HCT116 (cell line): ENCODE measurements at regions not wholly inside any gene's neighbourhood (a gene's known extent, or its start where the extent isn't known, plus 50 kb on each side); places are given as distances from the start of the nearest gene placed in this dataset.

ENCODE experiments used
- ATAC-seq: fragments of 200-7000 bp; cut with Tn5 transposase; 2 replicates; pipeline ENCODE4 v1.9.1; 2020; ENCODE audit warnings: mild to moderate bottlenecking, moderate library complexity
- BruUV-seq: library from RNA; stranded (reverse); fragments of 400-500 nt; replicated peaks from 2 replicates; lab custom pipeline; 2021; lab: Mats Ljungman, UMichigan
- CTCF ChIA-PET: fragments of 300-600 bp; sonication (Branson Sonifier 250); formaldehyde crosslinking; loops from one replicate; lab custom pipeline; 2021; ENCODE audit warnings: antibody characterized with exemption; lab: Charles Lee
- POLR2A ChIA-PET: fragments of 300-600, 350-600 bp; sonication (Branson Sonifier 250); formaldehyde crosslinking; loops from one replicate; lab custom pipeline; 2021; ENCODE audit warnings: antibody characterized with exemption; lab: Charles Lee
- RAD21 ChIA-PET, 2 experiments: fragments of 300-600 bp; sonication (Branson Sonifier 250); formaldehyde crosslinking; loops; one replicate each; lab custom pipeline; 2023; ENCODE audit warnings: low total read pairs in 2 of 2; ENCODE audit not compliant: uncharacterized antibody in 2 of 2, unreplicated experiment in 2 of 2, low non-redundant PET in 1 of 2; lab: Charles Lee
- DNase-seq: peaks from one replicate; pipeline ENCODE4 v3.0.0-alpha.2; 2010; ENCODE audit warnings: low read depth, low spot score
- H2AFZ ChIP-seq: fragments of 200-600 bp; shearing (Covaris generic), sonication (generic); 2 replicates; pipeline ENCODE4 v1.6.1; 2017; ENCODE audit warnings: low read depth, mixed run types, mixed read lengths, antibody characterized with exemption, low read length; ENCODE audit not compliant: poor library complexity, severe bottlenecking
- H3K27ac ChIP-seq: 2 replicates; pipeline ENCODE4 v1.5.1; 2012; ENCODE audit warnings: low read depth, low read length
- H3K27me3 ChIP-seq: fragments of 200-600 bp; sonication (generic); 2 replicates; pipeline ENCODE4 v1.6.1; 2016; ENCODE audit warnings: mixed run types, low read length, mixed read lengths; ENCODE audit not compliant: insufficient read depth
- H3K36me3 ChIP-seq, 2 experiments: fragments of 200-500 bp in 1 of 2; fragments of 200-600 bp in 1 of 2; sonication (Bioruptor generic) in 1 of 2; sonication (generic) in 1 of 2; 2 replicates each; pipeline versions ENCODE4 v1.5.1 to v1.6.1; 2014 to 2016; ENCODE audit warnings: low read length in 2 of 2, inconsistent platforms in 1 of 2, mixed read lengths in 1 of 2, mixed run types in 1 of 2; ENCODE audit not compliant: insufficient read depth in 2 of 2, control insufficient read depth in 1 of 2
- H3K4me1 ChIP-seq, 2 experiments: fragments of 200-600 bp in 1 of 2; sonication (generic) in 1 of 2; 2 replicates each; pipeline versions ENCODE4 v1.5.1 to v1.6.1; 2012 to 2017; ENCODE audit warnings: low read length in 2 of 2, inconsistent platforms in 1 of 2, mild to moderate bottlenecking in 1 of 2, mixed read lengths in 1 of 2, mixed run types in 1 of 2, moderate library complexity in 1 of 2; ENCODE audit not compliant: insufficient read depth in 2 of 2, control insufficient read depth in 1 of 2
- H3K4me2 ChIP-seq: fragments of 200-600 bp; sonication (generic); 2 replicates; pipeline ENCODE4 v1.6.1; 2017; ENCODE audit warnings: mixed run types, low read length, mixed read lengths
- H3K4me3 ChIP-seq, 2 experiments: fragments of 200-600 bp in 1 of 2; sonication (generic) in 1 of 2; replicated peaks in 1 of 2; 2 replicates each; pipeline ENCODE4 v1.5.1; 2011 to 2016; ENCODE audit warnings: low read length in 2 of 2, control low read depth in 1 of 2, low read depth in 1 of 2, mild to moderate bottlenecking in 1 of 2, mixed read lengths in 1 of 2, mixed run types in 1 of 2
- H3K79me2 ChIP-seq: fragments of 200-600 bp; sonication (generic); 2 replicates; pipeline ENCODE4 v1.6.1; 2017; ENCODE audit warnings: mild to moderate bottlenecking, mixed run types, low read length, moderate library complexity, mixed read lengths; ENCODE audit not compliant: insufficient read depth
- H3K9ac ChIP-seq: fragments of 200-600 bp; sonication (generic); 2 replicates; pipeline ENCODE4 v1.6.1; 2016; ENCODE audit warnings: low read length, mixed read lengths
- H3K9me2 ChIP-seq: fragments of 200-600 bp; sonication (generic), shearing (Covaris generic); 2 replicates; pipeline ENCODE4 v1.6.1; 2017; ENCODE audit warnings: mixed run types, mild to moderate bottlenecking, moderate library complexity; ENCODE audit not compliant: insufficient read depth
- H3K9me3 ChIP-seq, 2 experiments: fragments of 200-500 bp in 1 of 2; fragments of 200-600 bp in 1 of 2; sonication (Bioruptor generic) in 1 of 2; sonication (generic) in 1 of 2; 2 replicates each; pipeline ENCODE4 v1.6.1; 2014 to 2017; ENCODE audit warnings: low read length in 2 of 2, mixed read lengths in 2 of 2, inconsistent platforms in 1 of 2, low read depth in 1 of 2, mild to moderate bottlenecking in 1 of 2, mixed run types in 1 of 2, moderate library complexity in 1 of 2; ENCODE audit not compliant: control insufficient read depth in 1 of 2, insufficient read depth in 1 of 2
- H4K20me1 ChIP-seq: fragments of 200-600 bp; sonication (generic), shearing (Covaris generic); 2 replicates; pipeline ENCODE4 v1.6.1; 2017; ENCODE audit warnings: mixed run types, mild to moderate bottlenecking, moderate library complexity; ENCODE audit not compliant: insufficient read depth
- ELF1 ChIP-seq: IDR thresholded peaks from 2 replicates; pipeline ENCODE4 v1.6.1; 2012; ENCODE audit warnings: low read depth, borderline replicate concordance
- FOSL1 ChIP-seq: IDR thresholded peaks from 2 replicates; pipeline ENCODE4 v1.6.1; 2012; ENCODE audit warnings: low read depth
- JUND ChIP-seq: IDR thresholded peaks from 2 replicates; pipeline ENCODE4 v1.6.1; 2012
- intact Hi-C: fragments of 100-400 bp; cut with micrococcal nuclease; formaldehyde crosslinking; loops from 2 replicates; pipeline ENCODE4 v1.10.0; 2022
- TF ChIP-seq, protein P1 (sequence below): IDR thresholded peaks from 2 replicates; pipeline ENCODE4 v1.6.1; 2011; ENCODE audit warnings: mild to moderate bottlenecking, low read length, moderate library complexity; ENCODE audit not compliant: insufficient replicate concordance; ENCODE audit errors: extremely low read depth
- TF ChIP-seq, protein P2 (sequence below): IDR thresholded peaks from 2 replicates; pipeline ENCODE4 v1.6.1; 2012; ENCODE audit warnings: low read depth
- TF ChIP-seq, protein P3 (sequence below): IDR thresholded peaks from 2 replicates; pipeline ENCODE4 v1.6.1; 2012

DNA sequence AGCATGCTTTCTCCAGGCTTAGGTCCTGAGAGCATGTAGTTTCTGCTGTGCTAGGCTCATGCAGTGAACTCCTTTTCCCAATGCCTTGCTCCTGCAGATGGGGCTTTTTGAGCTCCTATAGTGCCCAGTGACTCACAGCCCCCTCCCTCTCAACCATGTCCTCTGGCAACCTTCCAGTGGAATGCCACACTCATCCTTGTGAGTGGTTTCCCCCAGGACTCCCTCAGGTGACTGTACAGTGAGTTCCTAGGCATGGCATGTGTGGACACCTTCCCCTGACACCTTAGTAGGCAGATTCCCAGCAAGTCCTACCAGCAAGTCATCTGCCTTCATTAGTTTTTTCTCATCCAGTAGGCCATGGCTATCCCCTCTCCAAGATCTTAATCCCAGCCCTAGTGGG, 72.4 kb upstream of the CXCL14 start:
- no peaks in the 10 kb centered on the region for H3K27me3 ChIP-seq

More for the DNA sequence above, 72.4 kb upstream of the CXCL14 start:
- ATAC-seq (peak; percentile 40), DNase-seq (peak; percentile 10)
- Histone ChIP-seq H3K9ac (no peak overlapping the region), H3K4me1 (peaks cover 0 to 6% of the 10 kb centered on the region in 2 experiments; a peak in 1 of 4 replicates), H3K4me2 (no peak overlapping the region), H3K4me3 (no peak overlapping the region), H4K20me1 (no peaks in the 10 kb centered on the region), H3K79me2 (no peaks in the 10 kb centered on the region), H3K27ac (no peak overlapping the region), H2AFZ (no peak overlapping the region), H3K9me3 (no peaks in the 10 kb centered on the region)
- BruUV-seq: no TSS peak
- RAD21 ChIA-PET: no interaction called here
- TF ChIP-seq ELF1 (no peak), JUND (no peak), FOSL1 (no peak)
- TF ChIP-seq, protein P1, sequence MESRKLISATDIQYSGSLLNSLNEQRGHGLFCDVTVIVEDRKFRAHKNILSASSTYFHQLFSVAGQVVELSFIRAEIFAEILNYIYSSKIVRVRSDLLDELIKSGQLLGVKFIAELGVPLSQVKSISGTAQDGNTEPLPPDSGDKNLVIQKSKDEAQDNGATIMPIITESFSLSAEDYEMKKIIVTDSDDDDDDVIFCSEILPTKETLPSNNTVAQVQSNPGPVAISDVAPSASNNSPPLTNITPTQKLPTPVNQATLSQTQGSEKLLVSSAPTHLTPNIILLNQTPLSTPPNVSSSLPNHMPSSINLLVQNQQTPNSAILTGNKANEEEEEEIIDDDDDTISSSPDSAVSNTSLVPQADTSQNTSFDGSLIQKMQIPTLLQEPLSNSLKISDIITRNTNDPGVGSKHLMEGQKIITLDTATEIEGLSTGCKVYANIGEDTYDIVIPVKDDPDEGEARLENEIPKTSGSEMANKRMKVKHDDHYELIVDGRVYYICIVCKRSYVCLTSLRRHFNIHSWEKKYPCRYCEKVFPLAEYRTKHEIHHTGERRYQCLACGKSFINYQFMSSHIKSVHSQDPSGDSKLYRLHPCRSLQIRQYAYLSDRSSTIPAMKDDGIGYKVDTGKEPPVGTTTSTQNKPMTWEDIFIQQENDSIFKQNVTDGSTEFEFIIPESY: no peak
- TF ChIP-seq, protein P2, sequence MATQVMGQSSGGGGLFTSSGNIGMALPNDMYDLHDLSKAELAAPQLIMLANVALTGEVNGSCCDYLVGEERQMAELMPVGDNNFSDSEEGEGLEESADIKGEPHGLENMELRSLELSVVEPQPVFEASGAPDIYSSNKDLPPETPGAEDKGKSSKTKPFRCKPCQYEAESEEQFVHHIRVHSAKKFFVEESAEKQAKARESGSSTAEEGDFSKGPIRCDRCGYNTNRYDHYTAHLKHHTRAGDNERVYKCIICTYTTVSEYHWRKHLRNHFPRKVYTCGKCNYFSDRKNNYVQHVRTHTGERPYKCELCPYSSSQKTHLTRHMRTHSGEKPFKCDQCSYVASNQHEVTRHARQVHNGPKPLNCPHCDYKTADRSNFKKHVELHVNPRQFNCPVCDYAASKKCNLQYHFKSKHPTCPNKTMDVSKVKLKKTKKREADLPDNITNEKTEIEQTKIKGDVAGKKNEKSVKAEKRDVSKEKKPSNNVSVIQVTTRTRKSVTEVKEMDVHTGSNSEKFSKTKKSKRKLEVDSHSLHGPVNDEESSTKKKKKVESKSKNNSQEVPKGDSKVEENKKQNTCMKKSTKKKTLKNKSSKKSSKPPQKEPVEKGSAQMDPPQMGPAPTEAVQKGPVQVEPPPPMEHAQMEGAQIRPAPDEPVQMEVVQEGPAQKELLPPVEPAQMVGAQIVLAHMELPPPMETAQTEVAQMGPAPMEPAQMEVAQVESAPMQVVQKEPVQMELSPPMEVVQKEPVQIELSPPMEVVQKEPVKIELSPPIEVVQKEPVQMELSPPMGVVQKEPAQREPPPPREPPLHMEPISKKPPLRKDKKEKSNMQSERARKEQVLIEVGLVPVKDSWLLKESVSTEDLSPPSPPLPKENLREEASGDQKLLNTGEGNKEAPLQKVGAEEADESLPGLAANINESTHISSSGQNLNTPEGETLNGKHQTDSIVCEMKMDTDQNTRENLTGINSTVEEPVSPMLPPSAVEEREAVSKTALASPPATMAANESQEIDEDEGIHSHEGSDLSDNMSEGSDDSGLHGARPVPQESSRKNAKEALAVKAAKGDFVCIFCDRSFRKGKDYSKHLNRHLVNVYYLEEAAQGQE: no peak
- TF ChIP-seq, protein P3, sequence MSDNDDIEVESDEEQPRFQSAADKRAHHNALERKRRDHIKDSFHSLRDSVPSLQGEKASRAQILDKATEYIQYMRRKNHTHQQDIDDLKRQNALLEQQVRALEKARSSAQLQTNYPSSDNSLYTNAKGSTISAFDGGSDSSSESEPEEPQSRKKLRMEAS: no peak
- TF ChIP-seq, all 23 proteins: peak for 0
- no peaks in the 10 kb centered on the region for H3K9me2 ChIP-seq
- POLR2A ChIA-PET: no interaction called here
- H3K36me3 ChIP-seq: no peaks in the 10 kb centered on the region
- CTCF ChIA-PET: no interaction called here
- intact Hi-C loops: no loop called here
